Stomach (tissue), 4 donors: ENCODE measurements at regions not wholly inside any gene's neighbourhood (a gene's known extent, or its start where the extent isn't known, plus 50 kb on each side); places are given as distances from the start of the nearest gene placed in this dataset.

Experiments used
- CTCF ChIP-seq, 7 experiments: fragments of 450-650 bp in 4 of 7; fragments of 200-600 bp in 3 of 7; sonication (generic) in 3 of 7; IDR thresholded peaks; one replicate each; pipeline ENCODE4 v1.5.1; 2016 to 2019; ENCODE audit warnings: antibody characterized with exemption in 7 of 7, control low read depth in 2 of 7, mild to moderate bottlenecking in 1 of 7
- EP300 ChIP-seq: sonication (generic); formaldehyde crosslinking; IDR thresholded peaks from one replicate; pipeline ENCODE4 v1.6.1; 2017; ENCODE audit warnings: antibody characterized with exemption
- POLR2A ChIP-seq, 4 donors: fragments of 450-650 bp; IDR thresholded peaks; one replicate each; pipeline ENCODE4 v1.6.1; 2016; ENCODE audit warnings: antibody characterized with exemption in 4 of 4, control low read depth in 2 of 4, mild to moderate bottlenecking in 1 of 4, moderate library complexity in 1 of 4

DNA sequence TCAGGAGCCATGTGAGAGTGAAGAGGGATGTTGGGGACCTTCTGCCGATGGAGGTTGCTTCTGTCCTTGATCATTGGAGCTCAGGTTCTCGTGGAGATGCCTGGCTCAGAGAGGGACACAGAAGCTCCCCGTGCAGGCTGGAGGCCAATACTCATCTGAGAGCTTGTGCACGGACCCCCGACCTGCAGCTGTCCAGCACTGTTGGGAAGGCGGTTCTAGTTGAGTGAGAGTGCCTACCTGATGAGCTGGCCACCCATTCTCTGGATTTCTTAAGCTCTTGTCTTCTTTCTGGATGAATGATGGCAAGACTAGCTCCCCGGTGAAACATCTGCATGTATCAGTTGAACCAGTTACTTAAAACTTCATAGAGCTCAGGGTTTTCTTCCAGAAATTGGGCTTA, 247.6 kb upstream of the MKI67 start:
- TF ChIP-seq CTCF (IDR thresholded peaks at IDR 0.05) (no peak), EP300 (no peak), POLR2A (IDR thresholded peaks at IDR 0.05) (no peak)
